ELR (cell line): ENCODE measurements at regions not wholly inside any gene's neighbourhood (a gene's known extent, or its start where the extent isn't known, plus 50 kb on each side); places are given as distances from the start of the nearest gene placed in this dataset.
A peak's percentile ranks its signal among the peaks of the same experiment; 100 is the strongest.
"Not testable (repeated sequence)": the region's sequence is repeated elsewhere in the genome, so short reads cannot be mapped to it uniquely, and the experiment has no call there.

ENCODE experiments used
- DNase-seq: peaks from one replicate; pipeline ENCODE4 v3.0.0-alpha.2; 2015; ENCODE audit warnings: low read depth

DNA sequence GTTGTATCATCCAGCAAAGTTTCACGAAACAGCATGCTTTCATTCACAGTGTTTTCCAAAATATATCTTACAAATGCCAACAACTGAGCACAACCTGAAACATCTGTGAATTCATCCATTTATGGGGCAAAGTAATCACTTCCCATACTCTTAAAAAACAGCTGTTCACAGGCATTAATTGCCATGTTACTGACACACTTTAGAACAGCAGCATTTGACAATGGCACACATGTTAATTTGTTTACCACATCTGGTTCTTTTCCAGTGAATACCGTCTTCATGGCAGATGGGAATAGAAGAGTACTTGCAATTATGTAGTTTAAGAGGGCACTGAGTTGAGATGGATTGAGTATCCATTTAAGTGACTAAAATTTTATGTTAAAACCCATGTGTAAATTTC lies 347.4 kb upstream of the LRP1B start:
- DNase-seq: no peak

DNA sequence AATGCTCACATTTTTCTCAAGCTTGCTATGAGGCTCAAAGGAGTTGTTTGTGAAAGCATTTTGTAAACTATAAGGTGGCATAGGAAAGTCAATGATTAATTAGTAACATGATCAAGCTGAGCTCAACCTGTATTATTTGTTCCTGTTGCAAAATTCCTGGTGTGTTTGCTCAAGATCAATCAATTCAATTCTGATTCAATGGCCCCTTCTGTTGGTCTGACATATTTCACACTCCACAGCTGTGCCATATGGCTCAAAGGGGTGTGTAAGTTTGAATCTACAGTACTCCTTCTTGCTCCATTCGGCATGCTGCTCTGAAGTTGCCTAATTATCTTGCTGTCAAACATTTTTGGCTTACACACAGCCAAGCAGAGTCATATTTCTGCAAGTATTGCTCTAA lies 341.6 kb upstream of the LRP1B start:
- no peak for DNase-seq

DNA sequence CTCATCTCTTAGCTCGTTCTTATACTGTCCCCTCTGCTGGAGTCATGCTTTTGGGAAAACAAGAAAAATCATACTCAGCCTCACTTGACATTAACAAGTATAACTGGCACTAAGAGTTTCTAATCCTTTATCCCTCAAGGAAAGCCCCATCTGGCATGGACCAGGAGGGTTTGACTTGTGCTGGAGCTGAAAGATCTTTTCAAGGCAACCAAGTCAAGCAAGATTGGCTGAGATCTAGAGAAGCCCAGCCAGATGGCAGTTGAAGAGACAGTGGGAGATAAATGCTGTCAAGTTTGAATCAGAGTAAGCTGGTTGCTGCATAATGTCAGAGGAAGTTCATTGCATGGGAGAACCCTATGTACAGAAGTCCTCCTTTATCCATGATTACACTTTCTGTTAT lies 336.5 kb upstream of the LRP1B start:
- no peak for DNase-seq

DNA sequence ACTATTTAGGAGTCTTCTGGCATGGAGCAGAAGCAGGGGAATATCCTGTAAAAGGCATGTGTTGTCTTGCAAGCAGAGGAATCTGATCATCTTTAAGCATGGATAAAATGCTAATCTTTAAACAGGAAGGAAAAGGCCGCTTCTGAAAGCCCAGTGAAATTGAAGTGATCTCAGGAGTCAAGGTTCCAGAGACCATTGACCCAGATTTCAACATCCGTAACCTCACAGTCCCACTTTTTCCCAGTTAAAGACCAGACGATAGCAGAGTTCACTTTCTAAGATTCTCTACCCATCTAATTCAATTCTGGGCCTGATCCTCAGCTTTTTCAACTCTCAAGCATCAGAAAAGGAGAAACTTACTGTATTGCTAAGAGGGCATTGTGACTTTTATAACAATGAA lies 332.2 kb upstream of the LRP1B start:
- no peak for DNase-seq

DNA sequence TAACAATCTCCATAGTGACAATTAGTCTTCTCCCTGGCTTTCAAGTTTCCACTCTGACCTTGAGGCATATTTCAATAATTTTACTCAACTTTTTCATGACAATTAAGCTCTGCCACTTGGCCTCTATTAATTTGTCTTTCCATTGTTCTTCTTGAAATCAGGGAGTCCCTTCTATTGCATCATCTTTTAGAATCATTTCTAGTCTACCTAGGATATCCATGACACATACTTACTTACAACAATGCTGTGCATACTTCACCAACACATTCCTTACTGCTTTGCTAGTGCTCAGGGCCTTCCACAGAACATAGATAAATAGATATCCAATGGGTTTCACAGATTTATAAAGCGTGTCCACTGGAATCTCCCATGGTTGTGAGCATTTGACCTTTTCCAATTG lies 331.5 kb upstream of the LRP1B start:
- peak; percentile 43 for DNase-seq

DNA sequence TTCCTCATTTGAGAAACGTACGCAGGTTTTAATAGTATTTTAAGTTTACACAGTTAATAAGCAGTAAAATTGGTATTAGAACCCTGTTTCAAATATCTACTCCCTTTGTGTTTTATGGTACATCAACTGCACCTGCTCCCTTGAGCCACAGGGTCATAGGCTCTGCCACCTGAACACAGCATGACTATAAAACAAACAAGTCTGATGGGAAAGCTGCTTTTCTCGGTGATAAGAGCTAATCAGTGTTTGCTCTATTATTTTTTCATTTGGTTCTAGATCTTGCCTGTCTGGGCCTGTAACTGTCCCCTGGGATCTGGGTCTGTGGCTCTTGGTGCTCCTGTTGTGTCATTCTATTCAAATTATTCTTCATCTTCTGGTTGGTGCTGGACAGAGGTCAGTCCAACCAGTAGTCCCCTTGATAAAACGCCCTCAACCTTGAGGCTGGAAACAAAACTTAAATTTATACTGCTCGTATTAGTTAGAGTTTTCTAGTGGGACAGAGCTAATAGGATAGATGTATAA lies 314.8 kb upstream of the LRP1B start:
- DNase-seq: no peak

DNA sequence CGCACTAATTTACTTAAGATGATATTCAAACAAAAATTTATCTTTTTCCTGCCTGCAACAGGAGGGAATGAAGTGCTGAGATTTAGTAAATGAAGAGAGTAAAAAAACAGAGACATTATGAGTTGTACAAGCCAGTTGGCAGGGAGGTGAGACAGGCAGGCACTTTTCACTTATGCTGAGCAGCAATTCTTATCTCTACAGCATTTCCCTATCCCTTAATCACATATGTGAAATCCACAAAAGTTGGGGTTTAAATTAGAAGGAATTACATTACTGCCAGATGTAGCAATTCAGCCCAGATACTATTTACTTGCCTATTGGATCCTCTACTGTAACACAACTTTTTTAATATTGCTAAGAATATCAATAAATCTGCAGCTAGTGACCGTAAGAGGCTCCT lies 314.2 kb upstream of the LRP1B start:
- DNase-seq: no peak

DNA sequence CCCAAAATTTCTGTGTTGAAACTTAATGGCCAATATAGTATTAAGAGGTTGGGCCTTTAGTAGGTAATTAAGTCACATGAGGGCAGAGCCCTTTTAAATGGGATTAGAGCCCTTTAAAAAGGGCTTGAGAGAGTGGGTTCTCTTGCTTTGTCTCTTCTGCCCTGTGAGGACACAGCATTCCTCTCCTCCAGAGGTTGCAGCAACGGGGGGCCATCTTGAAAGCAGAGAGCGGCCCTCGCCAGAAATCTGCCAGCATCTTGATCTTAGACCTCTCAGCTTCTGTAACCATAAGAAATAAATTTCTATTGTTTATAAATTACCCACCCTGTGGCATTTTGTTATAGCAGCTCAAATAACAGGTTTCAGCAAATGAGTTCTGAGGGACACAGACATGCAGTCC lies 305.0 kb upstream of the LRP1B start:
- DNase-seq: no peak

DNA sequence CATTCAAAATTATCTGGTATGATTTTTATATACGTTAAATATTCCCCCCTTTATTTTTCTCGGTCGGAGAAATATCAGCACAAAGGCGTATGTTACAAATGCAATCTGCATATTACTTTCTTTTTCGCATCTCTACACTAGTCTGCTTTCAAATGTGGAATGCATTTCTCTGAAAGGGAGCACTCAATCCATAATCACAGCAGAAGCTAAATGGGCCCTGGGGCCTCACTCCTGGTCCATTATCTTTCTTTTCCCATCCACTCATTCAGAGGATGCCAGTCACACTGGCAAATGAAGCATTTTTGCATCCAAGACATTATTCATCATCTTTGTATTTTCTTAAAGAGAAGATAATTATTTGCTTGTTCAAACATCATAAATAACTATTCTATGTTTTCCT lies 295.2 kb upstream of the LRP1B start:
- no peak for DNase-seq

DNA sequence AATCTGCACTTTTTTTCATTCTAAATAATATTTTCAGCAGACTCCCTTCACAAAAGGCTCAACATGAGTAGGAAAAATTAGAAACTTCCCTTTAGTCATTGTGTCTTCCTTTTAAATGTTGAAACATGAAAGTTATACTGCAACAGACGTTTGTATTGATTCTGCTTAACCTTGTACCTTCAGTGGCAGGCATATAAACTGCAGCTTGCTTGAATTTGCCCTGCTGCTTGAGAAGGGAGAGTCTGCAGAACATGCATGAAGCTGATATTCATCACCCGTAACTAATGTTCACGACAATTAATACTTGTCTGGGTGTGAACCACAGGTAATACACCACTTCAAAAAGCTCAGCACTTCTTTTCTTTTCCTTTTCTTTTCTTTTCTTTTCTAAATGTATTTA lies 294.7 kb upstream of the LRP1B start:
- DNase-seq: no peak

DNA sequence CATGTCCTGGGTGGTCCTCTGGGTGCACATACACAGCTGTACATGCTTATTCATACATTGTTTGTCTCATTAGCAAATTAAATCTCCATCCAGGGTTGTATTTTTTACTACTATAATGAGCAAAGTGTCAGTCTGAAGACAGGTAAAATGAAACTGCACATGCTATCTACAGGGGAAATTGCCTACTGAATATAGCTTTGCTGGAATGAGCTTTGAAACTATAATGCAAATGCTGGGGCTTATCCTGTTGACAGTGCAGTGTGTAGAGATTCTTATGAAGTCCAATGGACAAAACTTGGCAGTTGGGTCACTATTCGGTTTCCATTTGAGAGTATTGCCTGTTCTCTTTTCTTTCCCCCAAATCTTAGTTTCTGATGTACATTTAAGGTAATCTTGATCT lies 292.8 kb upstream of the LRP1B start:
- no peak for DNase-seq

DNA sequence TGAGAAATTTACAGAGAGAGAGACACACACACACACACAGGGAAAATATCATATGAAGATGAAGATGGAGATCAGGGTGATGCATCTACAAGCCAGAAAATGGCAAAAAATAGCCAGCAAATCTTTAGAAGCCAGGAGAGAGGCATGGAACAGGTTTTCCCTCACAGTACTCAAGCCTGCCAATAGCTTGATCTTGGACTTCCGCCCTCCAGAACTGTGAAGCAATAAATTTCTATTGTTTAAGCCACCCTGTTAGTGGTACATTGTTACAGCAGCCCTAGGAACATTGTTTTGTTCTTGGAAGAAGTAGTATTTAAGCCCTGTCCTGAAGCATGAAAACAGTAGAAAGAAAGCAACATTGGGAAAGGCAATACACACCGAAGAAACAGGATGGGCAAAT lies 292.0 kb upstream of the LRP1B start:
- DNase-seq: no peak

DNA sequence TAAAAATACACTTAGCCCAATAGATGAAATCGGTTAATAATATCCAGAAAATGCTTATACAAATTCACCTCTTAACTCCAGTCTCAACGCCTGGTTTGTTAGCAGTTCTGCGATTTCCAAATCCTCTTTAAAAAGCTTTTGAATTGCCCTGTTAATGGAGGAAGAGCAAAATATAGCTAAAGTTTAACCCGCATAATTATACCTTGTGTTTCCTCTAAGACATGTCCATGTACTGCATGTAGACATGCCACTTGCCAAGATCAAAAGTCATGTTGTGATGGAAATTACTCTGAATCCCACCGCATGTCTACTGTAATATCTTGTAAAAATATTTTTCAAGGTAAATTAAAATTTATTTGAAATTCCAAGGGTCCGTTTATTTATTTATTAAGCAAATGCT lies 291.2 kb upstream of the LRP1B start:
- no peak for DNase-seq

DNA sequence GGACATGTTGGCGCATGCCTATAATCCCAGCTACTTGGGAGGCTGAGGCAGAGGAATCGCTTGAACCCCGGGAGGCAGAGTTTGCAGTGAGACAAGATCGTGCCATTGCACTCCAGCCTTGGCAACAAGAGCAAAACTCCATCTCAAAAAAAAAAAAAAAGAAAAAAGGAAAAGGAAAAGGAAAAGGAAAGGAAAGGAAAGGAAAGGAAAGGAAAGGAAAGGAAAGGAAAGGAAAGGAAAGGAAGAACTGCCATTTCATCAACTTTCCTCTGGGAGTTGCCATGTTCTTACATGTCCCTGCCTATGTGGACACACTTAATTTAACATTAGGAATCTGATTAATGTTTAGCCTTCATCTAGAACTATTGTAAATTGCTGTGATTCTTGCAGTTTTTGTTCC lies 287.9 kb upstream of the LRP1B start:
- DNase-seq: not testable (repeated sequence)

DNA sequence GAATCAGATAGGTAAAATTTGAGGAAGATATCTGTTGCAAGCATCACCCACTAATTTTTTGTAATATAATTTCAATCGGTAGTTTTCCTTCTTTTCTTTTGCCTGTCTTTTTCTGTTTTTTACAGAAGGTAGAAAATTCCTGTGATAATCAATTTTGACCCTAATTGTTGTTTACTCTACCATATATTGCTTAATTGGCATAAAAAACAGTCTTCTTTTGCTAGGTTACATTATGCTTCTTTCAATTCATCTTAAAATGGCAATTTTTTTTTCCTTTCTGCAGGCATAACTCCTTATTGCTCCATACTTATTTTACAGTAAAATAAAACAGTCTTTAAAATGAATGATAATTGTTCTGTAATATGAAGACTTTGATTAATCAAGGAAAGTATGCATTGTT lies 286.2 kb upstream of the LRP1B start:
- DNase-seq: no peak

DNA sequence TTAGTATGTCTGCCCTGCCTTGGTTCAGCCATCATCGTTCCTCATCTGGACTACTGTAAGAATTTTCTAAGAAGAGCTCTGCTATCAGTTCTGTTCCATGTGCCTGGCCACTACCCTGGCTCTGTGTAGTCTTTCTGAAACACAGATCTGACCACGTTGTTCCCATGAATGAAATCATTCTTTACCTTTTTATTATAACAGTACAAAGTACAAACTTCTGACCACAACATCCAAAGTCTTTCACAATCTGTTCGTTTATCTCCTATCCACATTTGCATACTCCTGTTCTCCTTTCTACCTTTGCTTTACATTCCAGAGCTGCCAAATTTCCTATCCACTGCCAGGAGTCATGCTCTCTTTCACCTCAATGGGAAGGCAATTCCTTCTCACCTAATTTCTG lies 284.6 kb upstream of the LRP1B start:
- no peak for DNase-seq

DNA sequence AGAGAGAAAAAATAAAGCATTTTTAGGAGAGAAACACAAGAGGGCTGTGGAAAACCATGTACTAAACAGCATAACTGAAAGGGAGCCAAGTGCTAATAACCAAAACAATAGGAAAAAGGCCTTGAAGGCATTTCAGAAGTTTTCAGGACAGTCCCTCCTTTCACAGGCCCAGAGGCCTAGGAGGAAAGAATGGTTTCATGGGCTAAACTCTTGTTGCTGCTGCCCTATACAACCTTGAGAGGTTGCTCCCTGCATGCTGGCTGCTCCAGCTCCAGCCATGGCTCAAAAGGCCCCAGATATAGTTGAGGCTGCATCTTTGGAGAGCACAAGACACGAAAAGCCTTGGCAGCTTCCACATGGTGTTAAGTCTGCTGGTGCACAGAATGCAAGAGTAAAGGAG lies 267.4 kb upstream of the LRP1B start:
- DNase-seq: no peak

DNA sequence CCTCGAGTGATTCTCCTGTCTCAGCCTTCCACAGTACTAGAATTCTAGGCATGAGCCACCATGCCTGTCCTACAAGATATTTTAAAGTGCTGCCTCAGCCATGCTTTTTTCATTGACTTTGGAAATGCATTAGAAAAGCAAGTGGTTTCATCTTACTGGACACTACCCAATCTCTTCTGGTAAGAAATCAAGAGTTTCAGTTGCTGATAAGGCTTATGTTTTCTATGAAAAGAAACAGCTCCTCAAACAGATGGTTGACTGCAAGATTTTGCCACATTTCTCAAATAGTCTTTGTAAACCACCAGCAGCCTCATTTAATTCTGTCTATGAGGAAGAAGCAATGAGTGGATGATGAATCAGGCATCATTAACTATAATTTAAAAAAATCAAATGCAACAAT lies 264.5 kb upstream of the LRP1B start:
- DNase-seq: no peak

DNA sequence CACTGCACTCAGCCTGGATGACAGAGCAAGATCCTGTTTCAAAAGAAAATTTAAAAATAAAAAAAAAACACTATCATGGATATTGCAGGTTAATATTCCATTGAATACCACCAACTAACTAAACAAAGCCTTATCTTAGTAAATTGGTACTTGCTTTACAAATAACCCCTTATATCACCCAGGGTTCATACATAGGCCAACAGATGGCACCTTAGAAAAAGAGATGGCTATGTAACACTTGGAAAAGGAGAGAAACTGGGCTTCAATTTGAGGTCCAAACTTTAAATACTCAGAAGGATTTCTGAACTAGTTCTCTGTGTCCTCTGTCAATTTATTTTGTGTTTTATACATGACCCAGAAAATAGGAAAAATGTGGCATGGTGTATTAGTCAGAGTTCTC lies 249.6 kb upstream of the LRP1B start:
- DNase-seq: no peak

DNA sequence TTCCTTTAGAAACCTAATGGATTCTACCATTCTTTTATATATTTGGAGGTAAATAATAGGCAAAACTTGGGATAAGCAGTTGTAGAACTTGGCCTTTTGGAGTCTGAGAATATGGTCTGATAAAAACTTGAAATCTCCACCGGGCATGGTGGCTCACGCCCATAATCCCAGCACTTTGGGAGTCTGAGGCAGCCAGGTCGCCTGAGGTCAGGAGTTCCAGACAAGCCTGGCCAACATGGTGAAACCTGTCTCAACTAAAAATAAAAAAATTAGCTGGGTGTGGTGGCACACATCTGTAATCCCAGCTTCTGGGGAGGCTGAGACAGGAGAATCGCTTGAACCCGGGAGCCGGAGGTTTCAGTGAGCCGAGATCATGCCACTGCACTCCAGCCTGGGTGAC lies 231.3 kb upstream of the LRP1B start:
- DNase-seq: not testable (repeated sequence)

DNA sequence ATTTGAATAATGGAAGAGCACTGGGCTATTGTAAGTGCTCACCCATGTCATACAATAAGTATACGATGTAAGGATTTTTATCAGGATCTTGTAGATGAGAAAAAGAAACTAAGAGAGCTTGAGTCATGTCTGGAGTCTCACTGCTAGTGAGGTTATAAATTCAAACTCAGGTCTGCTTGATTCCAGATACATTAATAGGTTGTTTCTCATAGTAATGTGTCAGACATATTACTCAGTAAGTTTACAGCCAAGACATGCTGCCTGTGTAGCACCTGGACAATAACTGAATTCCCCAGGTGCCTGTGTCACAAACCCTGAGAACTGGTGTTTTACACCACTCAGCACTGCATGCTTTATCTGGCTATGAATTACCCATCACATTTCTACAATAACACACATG lies 216.9 kb upstream of the LRP1B start:
- peak; percentile 33 for DNase-seq

DNA sequence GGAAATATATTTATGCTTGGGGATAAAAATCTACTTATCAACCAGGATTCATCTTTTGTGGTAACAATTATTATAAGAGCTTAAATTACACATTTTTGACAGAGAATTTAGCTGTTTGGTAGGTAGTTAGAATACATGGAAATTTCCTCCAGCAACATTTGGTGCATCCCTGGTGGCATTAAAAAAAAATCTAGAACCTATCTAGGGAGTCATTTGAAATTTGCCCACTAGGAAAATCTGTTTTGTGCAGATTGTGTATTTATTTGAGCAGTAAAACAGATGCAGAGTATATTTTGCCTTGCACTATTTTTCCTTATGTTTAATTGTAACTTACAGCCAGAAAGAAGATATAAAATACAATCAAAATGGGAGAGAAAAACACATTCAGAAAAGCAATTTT lies 208.4 kb upstream of the LRP1B start:
- DNase-seq: no peak

DNA sequence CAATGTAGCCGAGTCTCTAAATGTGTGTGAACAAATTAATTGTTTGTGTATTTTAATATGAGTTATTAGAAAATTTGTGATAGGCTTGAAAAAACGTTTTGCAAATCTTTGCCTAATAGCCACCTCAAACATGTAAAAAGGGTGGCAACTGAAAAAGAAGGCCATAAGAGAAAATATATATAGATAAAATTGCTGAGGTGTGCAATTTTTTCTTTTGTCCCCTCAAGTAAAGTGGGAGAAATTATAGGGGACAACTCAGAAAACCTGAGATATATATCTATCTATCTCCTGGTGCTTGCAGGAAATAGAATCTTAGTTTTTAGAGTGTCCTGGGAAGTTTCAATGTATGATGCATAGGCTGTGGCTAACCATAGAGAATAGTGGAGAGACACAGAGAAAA lies 201.4 kb upstream of the LRP1B start:
- DNase-seq: no peak

DNA sequence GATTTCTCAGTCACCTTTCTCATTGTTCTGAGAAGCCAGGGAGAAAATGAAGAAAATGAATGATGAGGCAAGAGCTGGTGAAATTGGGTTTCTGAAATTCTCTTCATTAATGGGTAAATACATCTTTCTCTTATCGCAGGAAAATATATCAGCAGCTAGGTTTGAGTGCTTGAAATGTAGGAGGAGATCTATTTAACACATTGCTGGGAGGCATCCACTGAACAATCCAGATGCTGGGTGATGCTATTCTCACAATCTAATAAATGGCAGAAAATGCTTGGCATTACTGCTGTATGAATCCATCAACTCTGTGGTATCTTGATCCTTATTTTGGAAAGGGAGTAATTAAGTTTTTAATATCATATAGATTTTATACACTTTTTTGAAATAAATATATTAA lies 199.6 kb upstream of the LRP1B start:
- DNase-seq: no peak

DNA sequence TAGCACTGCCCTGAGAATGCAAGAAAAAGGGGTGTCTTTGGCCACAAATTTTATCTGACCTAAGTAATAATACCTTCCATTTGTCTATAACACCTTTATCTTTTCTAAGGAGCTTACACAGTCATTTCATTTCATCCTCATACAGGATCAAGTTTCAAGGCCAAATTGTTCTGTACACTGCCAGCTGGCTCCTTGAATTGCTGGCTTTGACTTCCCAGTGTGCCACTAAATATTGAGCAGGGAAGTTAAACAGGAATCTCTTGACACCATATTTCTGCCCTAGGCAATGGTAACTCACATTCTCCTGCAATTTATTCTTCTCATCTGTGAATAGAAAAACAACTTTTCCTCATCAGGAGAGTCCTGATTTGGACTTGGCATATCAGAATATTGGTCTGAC lies 195.1 kb upstream of the LRP1B start:
- DNase-seq: no peak
